Mesenchymal stem cell (in vitro differentiated cells and primary cell): ENCODE measurements at regions not wholly inside any gene's neighbourhood (a gene's known extent, or its start where the extent isn't known, plus 50 kb on each side); places are given as distances from the start of the nearest gene placed in this dataset.
"Not testable (repeated sequence)": the region's sequence is repeated elsewhere in the genome, so short reads cannot be mapped to it uniquely, and the experiment has no call there.

Experiments
- DNase-seq: peaks from one replicate; pipeline ENCODE4 v3.0.0-alpha.2; 2013
- H2AFZ ChIP-seq: one replicate; pipeline ENCODE4 v1.6.1; 2013; ENCODE audit warnings: low read depth, mild to moderate bottlenecking, control low read depth, inconsistent platforms, low read length, moderate library complexity
- H2AK5ac ChIP-seq: 2 replicates; pipeline ENCODE4 v1.6.1; 2013; ENCODE audit warnings: low read length, moderate library complexity, mild to moderate bottlenecking, inconsistent platforms; ENCODE audit not compliant: severe bottlenecking
- H2BK120ac ChIP-seq: one replicate; pipeline ENCODE4 v1.6.1; 2013; ENCODE audit warnings: low read depth, mild to moderate bottlenecking, inconsistent platforms, low read length, moderate library complexity
- H2BK12ac ChIP-seq, 2 experiments: one replicate each; pipeline ENCODE4 v1.6.1; 2013; ENCODE audit warnings: inconsistent platforms in 2 of 2, low read length in 2 of 2, mild to moderate bottlenecking in 2 of 2, moderate library complexity in 2 of 2, control low read depth in 1 of 2
- H2BK15ac ChIP-seq: one replicate; pipeline ENCODE4 v1.6.1; 2013; ENCODE audit warnings: mild to moderate bottlenecking, low read depth, inconsistent platforms; ENCODE audit not compliant: poor library complexity, severe bottlenecking
- H2BK5ac ChIP-seq: 2 replicates; pipeline ENCODE4 v1.6.1; 2013; ENCODE audit warnings: low read depth, mild to moderate bottlenecking, low read length, control low read depth, inconsistent platforms; ENCODE audit not compliant: poor library complexity, severe bottlenecking
- H3K14ac ChIP-seq, 2 experiments: one replicate each; pipeline ENCODE4 v1.6.1; 2013; ENCODE audit warnings: inconsistent platforms in 2 of 2, low read length in 2 of 2, control low read depth in 1 of 2, mild to moderate bottlenecking in 1 of 2, moderate library complexity in 1 of 2
- H3K18ac ChIP-seq, 2 experiments: one replicate each; pipeline ENCODE4 v1.6.1; 2013; ENCODE audit warnings: inconsistent platforms in 2 of 2, low read length in 2 of 2, control low read depth in 1 of 2, low read depth in 1 of 2, mild to moderate bottlenecking in 1 of 2
- H3K23ac ChIP-seq, 2 experiments: one replicate each; pipeline ENCODE4 v1.6.1; 2013; ENCODE audit warnings: inconsistent platforms in 2 of 2, low read length in 2 of 2, mild to moderate bottlenecking in 2 of 2, moderate library complexity in 2 of 2, control low read depth in 1 of 2
- H3K27ac ChIP-seq: 2 replicates; pipeline ENCODE4 v1.5.1; 2013; ENCODE audit warnings: mild to moderate bottlenecking, moderate library complexity, low read length, control low read depth, inconsistent platforms; ENCODE audit not compliant: poor library complexity, severe bottlenecking
- H3K27me3 ChIP-seq, 2 experiments: 2 replicates each; pipeline versions ENCODE4 v1.6.1 to v1.7.0; 2013; ENCODE audit warnings: low read length in 2 of 2, mild to moderate bottlenecking in 2 of 2, moderate library complexity in 2 of 2, control low read depth in 1 of 2, inconsistent platforms in 1 of 2; ENCODE audit not compliant: control insufficient read depth in 1 of 2, insufficient read depth in 1 of 2
- H3K36me3 ChIP-seq, 2 experiments: 2 replicates each; pipeline versions ENCODE4 v1.6.1 to v1.7.0; 2013; ENCODE audit warnings: low read length in 2 of 2, control low read depth in 1 of 2, inconsistent platforms in 1 of 2, low read depth in 1 of 2, mild to moderate bottlenecking in 1 of 2; ENCODE audit not compliant: insufficient read depth in 2 of 2, control insufficient read depth in 1 of 2
- H3K4ac ChIP-seq, 2 experiments: one replicate each; pipeline ENCODE4 v1.6.1; 2013; ENCODE audit warnings: inconsistent platforms in 2 of 2, low read length in 2 of 2, mild to moderate bottlenecking in 2 of 2, moderate library complexity in 2 of 2, control low read depth in 1 of 2, low read depth in 1 of 2
- H3K4me1 ChIP-seq: 2 replicates; pipeline ENCODE4 v1.6.1; 2013; ENCODE audit warnings: low read depth, low read length, control low read depth; ENCODE audit not compliant: control insufficient read depth, insufficient read depth
- H3K4me2 ChIP-seq: 2 replicates; pipeline ENCODE4 v1.6.1; 2013; ENCODE audit warnings: low read length, mild to moderate bottlenecking, inconsistent platforms; ENCODE audit not compliant: poor library complexity, severe bottlenecking
- H3K4me3 ChIP-seq, 2 experiments: 2 replicates each; pipeline versions ENCODE4 v1.5.1 to v1.7.0; 2013; ENCODE audit warnings: low read length in 2 of 2, mild to moderate bottlenecking in 2 of 2, control low read depth in 1 of 2, low read depth in 1 of 2; ENCODE audit not compliant: insufficient read depth in 1 of 2
- H3K79me1 ChIP-seq: replicated peaks from 2 replicates; pipeline ENCODE4 v1.6.1; 2013; ENCODE audit warnings: mild to moderate bottlenecking, control low read depth, low read length, inconsistent platforms; ENCODE audit not compliant: poor library complexity, severe bottlenecking
- H3K9ac ChIP-seq: 2 replicates; pipeline ENCODE4 v1.7.0; 2013; ENCODE audit warnings: mild to moderate bottlenecking, low read length, moderate library complexity
- H3K9me3 ChIP-seq: 2 replicates; pipeline ENCODE4 v1.7.0; 2013; ENCODE audit warnings: mild to moderate bottlenecking, low read length; ENCODE audit not compliant: control insufficient read depth
- H4K8ac ChIP-seq: one replicate; pipeline ENCODE4 v1.6.1; 2013; ENCODE audit warnings: inconsistent platforms, mild to moderate bottlenecking, low read length, moderate library complexity
- H4K91ac ChIP-seq: one replicate; pipeline ENCODE4 v1.6.1; 2013; ENCODE audit warnings: mild to moderate bottlenecking, low read length, inconsistent platforms
- WGBS: methylation state at CpG from one replicate; pipeline ENCODE4 v1.1.7; 2013; ENCODE audit warnings: mixed read lengths; 5-methylcytosine and 5-hydroxymethylcytosine counted together

DNA sequence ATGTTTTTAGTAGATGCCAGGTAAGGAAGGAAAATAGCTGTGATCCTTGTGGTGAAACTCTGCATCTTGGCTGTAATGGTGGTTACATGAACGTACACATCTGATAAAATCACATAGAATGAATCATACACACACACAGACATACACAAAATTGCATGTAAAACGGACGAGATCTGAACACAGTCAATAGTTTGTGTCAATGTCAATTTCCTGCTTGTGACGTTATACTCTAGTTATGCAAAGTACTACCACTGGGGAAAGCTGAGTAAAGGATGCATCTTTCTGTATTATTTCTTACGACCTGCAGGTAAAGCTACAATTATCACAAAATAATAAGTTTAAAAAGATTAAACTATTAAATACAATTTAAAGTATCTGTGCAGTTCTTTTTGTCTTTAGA lies 493.7 kb upstream of the ZP4 start:
- no peak overlapping the region for H3K4ac ChIP-seq
- no peak overlapping the region for H3K4me3 ChIP-seq
- no peaks in the 10 kb centered on the region for H3K9me3 ChIP-seq
- no peak overlapping the region for H4K8ac ChIP-seq
- H3K4me1 ChIP-seq = no peaks in the 10 kb centered on the region
- H3K18ac ChIP-seq = no peak overlapping the region
- H3K14ac ChIP-seq = no peak overlapping the region
- no peaks in the 10 kb centered on the region for H3K36me3 ChIP-seq
- no peak overlapping the region for H2BK5ac ChIP-seq
- H4K91ac ChIP-seq = no peak overlapping the region
- H2BK15ac ChIP-seq = no peak overlapping the region
- no peak overlapping the region for H3K23ac ChIP-seq
- no peaks in the 10 kb centered on the region for H3K79me1 ChIP-seq
- no peak overlapping the region for H2AK5ac ChIP-seq
- no peak overlapping the region for H2AFZ ChIP-seq
- DNase-seq = no peak
- no peak overlapping the region for H2BK12ac ChIP-seq
- no peak overlapping the region for H2BK120ac ChIP-seq
- H3K9ac ChIP-seq = no peak overlapping the region
- H3K27me3 ChIP-seq = no peaks in the 10 kb centered on the region
- H3K4me2 ChIP-seq = no peak overlapping the region
- 68% methylated on average over 3 of the region's 5 CpGs for WGBS
- H3K27ac ChIP-seq = no peak overlapping the region

DNA sequence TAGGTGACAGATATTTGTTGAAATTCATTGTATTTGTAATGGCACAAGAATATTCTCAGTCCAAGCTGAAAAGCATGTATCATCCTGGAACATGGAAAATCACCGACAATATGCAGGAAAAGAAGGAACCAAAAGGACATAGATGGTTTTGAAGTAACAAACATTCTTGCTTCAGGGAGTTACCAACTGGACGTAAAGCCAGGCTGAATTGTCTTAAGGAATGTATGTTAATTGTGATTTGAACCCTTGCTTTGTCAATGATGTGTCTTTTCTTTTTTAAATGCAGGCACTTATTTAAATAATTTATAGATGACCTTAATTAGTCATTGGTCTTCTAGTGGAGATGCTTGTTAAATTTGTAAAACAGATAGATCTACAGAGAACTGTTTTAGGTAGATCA lies 489.4 kb upstream of the ZP4 start:
- Histone ChIP-seq H2BK5ac (no peak overlapping the region), H3K4me2 (no peak overlapping the region), H3K9ac (no peak overlapping the region), H2BK120ac (no peak overlapping the region), H4K91ac (no peak overlapping the region), H3K9me3 (peaks cover 3% of the 10 kb centered on the region), H3K4ac (no peak overlapping the region), H3K18ac (no peak overlapping the region), H2AK5ac (no peak overlapping the region), H3K27ac (no peak overlapping the region), H3K4me3 (no peak overlapping the region), H4K8ac (no peak overlapping the region), H2BK15ac (no peak overlapping the region), H3K14ac (no peak overlapping the region), H3K4me1 (no peaks in the 10 kb centered on the region), H3K79me1 (no peaks in the 10 kb centered on the region), H2BK12ac (no peak overlapping the region), H2AFZ (no peak overlapping the region), H3K23ac (no peak overlapping the region), H3K36me3 (no peaks in the 10 kb centered on the region), H3K27me3 (no peaks in the 10 kb centered on the region)
- DNase-seq = no peak
- WGBS = 63% methylated on average over 2 of the region's 2 CpGs

DNA sequence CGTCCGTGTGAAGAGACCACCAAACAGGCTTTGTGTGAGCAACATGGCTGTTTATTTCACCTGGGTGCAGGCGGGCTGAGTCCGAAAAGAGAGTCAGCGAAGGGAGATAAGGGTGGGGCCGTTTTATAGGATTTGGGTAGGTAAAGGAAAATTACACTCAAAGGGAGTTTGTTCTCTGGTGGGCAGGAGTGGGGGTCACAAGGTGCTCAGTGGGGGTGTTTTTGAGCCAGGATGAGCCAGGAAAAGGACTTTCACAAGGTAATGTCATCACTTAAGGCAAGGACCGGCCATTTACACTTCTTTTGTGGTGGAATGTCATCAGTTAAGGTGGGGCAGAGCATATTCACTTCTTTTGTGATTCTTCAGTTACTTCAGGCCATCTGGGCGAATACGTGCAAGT lies 488.7 kb upstream of the ZP4 start:
- H2BK12ac ChIP-seq, H3K4me1 ChIP-seq, H3K4me3 ChIP-seq: not testable (repeated sequence)

DNA sequence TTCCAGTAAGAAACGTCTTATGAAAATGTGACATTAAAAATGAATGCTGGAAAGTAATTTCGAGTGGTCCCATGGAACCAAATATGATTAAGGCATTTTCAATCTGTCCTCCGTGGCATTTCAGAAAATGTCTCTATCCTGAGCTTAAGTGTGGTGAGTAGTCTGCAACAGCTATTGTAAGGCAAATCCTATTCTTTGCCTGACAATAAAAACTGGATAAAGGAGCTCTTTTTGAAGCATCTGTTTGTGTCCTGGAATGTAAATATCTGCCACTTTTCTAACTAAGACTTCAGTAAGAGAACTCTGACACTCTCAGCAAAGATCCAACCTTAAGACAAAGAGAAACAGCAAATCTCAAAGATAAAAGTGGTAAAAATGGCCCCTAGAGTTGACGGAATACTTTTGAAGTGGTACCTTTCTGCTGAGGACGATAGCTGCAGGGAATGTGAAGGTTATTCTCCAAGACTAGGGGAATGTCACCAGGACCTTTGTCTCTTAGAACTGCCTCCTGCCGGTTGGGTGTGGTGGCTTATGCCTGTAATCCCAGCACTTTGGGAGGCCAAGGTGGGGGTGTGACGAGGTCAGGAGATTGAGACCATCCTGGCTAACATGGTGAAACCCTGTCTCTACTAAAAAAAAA lies 486.7 kb upstream of the ZP4 start:
- Histone ChIP-seq H3K9me3 (peaks cover 5% of the 10 kb centered on the region), H3K4me1 (no peaks in the 10 kb centered on the region)
- DNase-seq = no peak

More for the DNA sequence above, 488.7 kb upstream of the ZP4 start:
- not testable (repeated sequence) for H3K14ac ChIP-seq, H3K23ac ChIP-seq, H3K79me1 ChIP-seq, DNase-seq, H2BK120ac ChIP-seq, H2AFZ ChIP-seq, H2BK15ac ChIP-seq, H3K36me3 ChIP-seq, H3K9me3 ChIP-seq, H3K9ac ChIP-seq, H3K27ac ChIP-seq, H3K4me2 ChIP-seq, H3K18ac ChIP-seq, H3K4ac ChIP-seq, H4K8ac ChIP-seq, H2BK5ac ChIP-seq, H4K91ac ChIP-seq, H2AK5ac ChIP-seq, H3K27me3 ChIP-seq
- WGBS = 60% methylated on average over 9 of the region's 9 CpGs

More for the DNA sequence above, 486.7 kb upstream of the ZP4 start:
- no peak overlapping the region for H3K23ac ChIP-seq
- H3K4ac ChIP-seq = no peak overlapping the region
- H3K79me1 ChIP-seq = no peaks in the 10 kb centered on the region
- H3K36me3 ChIP-seq = no peaks in the 10 kb centered on the region
- no peak overlapping the region for H2BK12ac ChIP-seq
- H3K4me2 ChIP-seq = no peak overlapping the region
- no peak overlapping the region for H2BK5ac ChIP-seq
- no peak overlapping the region for H4K8ac ChIP-seq
- H4K91ac ChIP-seq = no peak overlapping the region
- no peak overlapping the region for H3K27ac ChIP-seq
- H2AFZ ChIP-seq = no peak overlapping the region
- H3K9ac ChIP-seq = no peak overlapping the region
- H3K4me3 ChIP-seq = no peak overlapping the region
- no peak overlapping the region for H3K18ac ChIP-seq
- no peak overlapping the region for H2AK5ac ChIP-seq
- 38% methylated on average over 6 of the region's 7 CpGs for WGBS
- H2BK15ac ChIP-seq = no peak overlapping the region
- no peak overlapping the region for H3K14ac ChIP-seq
- no peaks in the 10 kb centered on the region for H3K27me3 ChIP-seq
- no peak overlapping the region for H2BK120ac ChIP-seq
